ENCODE measurements at regions not wholly inside any gene's neighbourhood (a gene's known extent, or its start where the extent isn't known, plus 50 kb on each side); places are given as distances from the start of the nearest gene placed in this dataset.

DNA sequence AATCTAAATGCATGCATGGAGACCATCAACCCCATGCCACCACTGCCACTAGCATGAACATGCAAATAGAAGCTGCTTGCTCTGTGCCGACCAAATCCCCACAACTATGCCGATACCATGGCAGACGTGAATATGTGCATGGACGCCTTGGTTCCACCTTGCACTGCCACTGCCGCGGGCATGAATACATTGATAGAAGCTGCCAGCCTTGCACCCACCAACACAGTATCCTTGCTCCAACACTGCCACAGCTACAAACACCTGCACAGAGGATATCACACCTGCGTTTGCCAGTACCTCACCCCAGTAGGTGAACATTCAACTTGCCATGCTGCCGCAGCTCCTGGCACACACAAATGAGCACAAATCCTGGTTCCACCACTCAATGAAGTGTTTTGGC is 527.4 kb upstream of the REG3G start:
- FAIRE-seq, result no peak

DNA sequence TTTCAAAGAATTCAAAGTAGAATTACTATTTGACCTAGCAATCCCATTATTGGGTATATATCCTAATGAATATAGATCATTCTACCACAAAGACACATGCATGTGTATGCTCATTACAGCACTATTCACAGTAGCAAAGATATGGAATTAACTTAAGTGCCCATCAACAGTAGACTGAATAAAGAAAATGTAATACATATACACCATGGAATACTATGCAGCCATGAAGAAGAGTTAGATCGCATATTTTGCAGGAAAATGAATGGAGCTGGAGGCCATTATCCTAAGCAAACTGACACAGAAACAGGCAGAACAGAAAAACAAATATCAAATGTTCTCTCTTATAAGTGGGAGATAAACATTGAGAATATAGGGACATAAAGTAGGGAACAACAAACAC is 519.2 kb upstream of the REG3G start:
- no peak for FAIRE-seq

DNA sequence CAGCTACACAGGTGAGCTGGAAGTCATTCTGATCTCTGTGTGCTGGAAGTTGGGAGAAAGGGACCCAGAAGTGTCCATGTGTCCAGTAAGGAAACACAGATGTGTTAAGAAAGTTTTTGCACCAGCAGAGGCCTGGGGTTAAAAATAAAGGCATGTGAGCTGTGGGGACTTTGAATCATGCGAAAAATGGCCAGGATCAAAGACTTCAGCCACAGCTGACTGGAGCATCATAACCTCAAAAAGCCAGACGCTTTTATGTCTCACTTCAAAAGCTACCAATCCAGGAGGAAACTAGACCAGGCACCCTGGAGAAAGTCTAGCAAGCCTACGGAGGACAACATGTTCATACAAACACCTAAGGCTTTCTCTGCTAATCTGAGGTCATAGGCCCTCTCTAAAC is 503.6 kb upstream of the REG3G start:
- FAIRE-seq, result no peak

DNA sequence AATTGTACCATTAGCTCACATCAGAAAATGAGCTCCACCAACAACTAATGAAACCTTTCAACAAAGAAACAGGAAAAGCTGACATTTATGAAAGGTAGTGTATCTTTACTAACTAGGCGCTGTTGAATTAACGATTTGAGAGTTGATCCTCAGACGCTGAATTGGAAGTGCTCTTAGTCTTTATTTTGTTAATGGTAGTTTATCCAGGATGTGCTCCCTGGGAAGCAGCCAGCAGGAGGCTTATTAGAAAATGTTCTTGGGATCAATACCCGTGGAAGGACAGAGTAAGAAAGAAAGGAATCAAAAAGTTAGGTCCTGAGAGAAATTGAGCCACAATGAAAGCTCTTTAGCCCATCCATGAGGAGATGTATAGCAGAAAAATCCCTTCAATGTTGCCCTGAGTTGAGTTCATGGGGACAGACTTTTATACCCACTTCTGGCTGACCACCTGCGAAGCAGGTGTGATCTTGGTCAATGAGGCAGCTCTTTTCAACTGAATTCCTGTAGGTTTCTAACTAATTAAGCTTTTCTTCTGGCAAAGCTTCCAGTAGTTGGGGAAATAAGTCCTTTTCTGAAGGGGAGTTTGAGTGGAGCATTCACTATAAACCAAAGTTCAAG is 492.6 kb upstream of the REG3G start:
- FAIRE-seq, result no peak

DNA sequence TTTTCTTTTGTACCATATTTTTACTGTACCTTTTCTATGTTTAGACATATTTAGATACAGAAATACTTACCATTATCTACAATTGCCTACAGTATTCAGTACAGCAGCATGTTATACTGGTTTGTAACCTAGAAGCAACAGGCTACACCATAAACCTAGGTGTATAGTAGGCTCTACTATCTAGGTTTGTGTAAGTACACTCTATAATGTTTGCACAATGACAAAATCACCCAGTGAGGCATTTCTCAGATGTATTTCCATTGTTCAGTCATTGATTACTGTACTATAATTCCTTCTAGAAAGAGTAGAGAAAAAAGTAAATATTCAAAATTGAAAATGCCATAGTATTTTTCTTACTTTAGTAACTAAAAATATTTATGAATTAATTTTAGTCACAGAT is 490.1 kb upstream of the REG3G start:
- FAIRE-seq, result no peak

DNA sequence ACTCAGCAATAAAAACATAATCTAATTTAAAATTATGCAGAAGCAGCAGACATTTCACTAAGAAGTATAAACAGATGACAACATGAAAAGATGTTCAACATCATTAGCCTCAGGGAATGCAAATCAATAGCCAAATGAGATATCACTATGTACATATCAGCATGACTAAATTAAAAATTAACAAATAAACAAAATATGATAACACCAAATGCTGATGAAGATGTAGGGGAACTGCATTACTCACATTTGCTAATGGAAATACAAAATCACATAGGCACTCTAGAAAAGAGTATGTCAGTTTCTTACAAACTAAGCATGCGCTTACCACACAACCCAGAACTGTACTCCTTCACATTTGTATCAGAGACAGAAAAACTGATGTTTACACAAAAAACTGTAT is 487.2 kb upstream of the REG3G start:
- no peak for FAIRE-seq

DNA sequence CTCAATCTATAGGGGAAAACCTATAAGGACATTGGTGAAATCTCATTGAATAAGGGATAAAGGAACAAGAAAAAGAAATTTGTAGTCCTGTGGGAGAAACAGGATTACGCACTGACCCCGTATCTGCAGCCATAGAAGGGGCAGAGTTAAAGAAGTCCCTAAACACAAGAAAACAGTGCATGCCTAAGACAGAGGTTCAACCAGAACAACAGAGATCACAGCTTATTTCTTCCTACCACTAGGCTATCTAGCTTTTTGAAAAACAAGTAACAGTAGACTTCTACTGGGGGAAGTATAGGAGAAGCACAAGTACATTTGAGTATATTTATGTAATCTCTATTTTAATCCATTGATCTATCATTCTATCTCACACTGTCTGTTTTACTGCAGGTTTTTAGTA is 485.2 kb upstream of the REG3G start:
- FAIRE-seq, result no peak

DNA sequence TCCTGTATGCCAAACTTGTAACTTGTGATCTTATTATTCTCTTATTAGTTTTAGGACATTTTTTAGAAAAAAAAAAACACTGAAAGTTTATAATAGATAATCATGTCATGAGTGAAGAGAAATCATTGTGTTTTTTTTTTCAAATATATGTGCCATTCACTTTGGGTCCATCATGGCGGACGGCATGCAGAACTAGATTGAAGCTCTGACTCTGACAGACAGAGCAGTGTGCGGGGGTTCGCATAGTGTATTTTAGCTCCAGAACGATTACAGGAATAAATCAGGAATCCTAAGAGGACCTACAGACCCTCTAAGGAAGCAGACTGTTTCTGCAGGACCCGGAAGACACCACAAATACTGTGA is 484.4 kb upstream of the REG3G start:
- FAIRE-seq, result no peak

DNA sequence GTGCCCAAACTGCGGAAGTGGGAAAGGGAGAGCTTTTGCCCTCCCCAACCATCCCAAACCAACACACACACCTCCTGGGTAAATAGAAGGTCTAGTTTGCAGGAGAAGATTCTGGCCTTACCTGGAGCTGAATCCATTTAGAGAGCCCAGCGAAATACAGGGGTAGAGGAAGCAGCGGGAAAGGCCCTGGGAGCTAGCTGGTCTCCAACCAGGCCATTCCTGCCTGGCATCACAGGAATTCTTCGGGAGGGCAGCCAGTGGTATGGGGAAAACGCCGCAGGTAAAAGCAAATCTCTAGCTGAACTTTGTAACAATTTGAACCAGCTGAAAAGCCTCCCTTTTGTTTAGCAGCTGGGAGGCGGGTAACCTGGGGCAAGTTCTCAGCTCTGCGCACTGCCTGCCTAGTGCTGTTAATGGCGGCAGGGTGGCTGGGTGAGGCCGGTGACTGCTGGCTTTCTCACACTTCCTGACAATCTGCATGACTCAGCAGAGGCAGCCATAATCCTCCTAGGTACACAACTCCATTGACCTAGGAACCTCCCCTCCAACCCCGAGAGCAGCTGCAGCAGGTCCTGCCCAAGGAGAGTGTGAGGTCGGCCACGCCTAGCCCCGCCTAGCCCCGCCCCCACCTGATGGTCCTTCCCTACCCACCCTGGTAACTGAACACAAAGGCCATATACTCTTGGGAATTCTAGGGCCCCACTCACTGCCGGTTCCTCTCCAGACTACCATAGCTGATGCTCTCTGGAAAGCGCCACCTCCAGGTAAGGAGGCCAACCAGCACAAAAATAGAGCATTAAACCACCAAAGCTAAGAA is 483.8 kb upstream of the REG3G start:
- FAIRE-seq, result no peak

DNA sequence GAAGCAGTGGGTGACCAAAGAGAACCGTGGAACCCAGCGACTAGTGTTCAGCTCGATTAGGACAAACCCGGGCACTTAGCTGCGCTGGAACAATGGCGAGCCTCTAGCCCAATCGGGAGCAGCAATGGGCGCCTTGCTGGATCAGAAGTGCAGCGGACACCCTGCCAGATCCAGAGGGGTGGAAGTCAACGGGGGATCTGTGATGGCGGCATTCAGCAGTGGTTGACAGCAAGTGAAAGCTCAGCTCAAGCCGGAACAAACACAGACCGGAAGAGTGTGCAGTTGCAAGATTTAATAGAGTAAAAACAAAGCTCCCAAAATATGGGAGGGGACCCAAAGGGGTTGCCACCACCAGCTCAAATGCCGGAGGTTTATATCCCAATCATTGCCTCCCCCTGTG is 478.7 kb upstream of the REG3G start:
- no peak for FAIRE-seq

DNA sequence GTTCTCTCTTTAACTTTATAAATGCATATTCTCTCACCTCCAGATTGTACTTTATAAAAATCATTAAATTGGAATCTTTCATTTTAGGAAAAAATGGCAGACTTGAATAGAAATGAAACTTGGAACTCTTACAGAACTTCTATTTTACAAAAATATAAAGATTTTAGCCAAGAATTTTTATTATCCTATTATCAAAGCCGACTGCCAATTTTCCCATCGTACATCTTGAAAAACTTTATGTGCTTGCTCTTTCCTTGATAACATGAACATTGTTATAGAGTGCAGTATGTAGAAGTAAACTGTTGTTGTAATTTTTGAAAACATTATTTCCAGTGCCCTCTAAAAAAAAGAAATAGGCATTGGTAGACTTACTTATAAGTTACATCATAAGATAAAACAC is 475.7 kb upstream of the REG3G start:
- no peak for FAIRE-seq

DNA sequence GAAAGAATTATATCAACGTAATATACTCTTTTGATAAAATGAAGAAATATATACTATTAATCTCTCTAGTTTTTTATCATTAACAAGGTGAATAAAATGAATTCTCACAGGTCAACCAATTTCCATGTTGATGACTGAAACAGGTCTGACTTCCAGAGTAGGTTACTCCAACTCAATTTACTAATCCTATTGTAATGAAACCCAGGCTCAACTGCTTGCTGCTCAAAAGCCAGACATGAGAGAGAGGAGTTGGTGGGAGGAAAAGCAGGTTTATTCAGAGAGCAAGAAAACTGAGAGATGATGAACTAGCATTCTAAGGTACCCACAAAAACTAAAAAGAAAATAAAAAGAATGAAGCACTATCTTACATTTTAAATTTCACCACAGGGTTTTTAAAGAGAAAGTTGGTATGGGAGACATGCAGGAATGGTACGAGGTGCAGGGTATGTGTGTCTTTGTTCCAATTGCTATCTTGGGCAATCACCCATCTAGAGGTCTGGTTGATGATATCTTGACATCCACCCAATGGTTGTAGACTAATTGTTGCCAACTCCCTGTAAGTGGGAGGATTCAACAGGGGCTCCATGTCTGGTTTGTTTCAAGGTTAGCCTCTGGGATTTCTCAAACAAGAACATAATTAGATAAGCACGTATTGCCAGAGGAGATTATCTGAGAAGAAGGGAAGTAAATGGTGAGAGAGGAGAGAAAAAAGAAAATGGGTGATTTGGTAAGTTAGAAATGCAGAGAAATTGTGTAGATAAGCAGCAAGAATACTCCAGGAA is 471.4 kb upstream of the REG3G start:
- FAIRE-seq, result no peak

DNA sequence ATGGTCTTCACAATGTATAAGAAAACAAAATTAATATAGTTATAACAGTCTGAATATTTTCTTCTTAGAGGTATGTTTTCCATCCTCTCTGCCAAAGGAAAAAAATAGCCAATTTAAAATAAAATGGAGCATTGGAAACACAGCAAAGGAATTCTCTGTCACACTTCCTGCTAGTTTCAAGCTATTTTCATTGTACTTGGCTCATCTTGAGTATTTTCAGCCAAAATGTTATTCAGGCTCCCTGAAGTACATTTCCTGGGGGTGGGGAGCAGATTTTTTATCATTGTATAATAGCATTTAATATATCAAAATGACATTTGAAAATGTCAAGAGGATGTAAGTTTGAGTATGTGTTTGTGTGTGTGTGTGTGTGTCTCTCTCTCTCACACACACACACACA is 463.6 kb upstream of the REG3G start:
- no peak for FAIRE-seq

DNA sequence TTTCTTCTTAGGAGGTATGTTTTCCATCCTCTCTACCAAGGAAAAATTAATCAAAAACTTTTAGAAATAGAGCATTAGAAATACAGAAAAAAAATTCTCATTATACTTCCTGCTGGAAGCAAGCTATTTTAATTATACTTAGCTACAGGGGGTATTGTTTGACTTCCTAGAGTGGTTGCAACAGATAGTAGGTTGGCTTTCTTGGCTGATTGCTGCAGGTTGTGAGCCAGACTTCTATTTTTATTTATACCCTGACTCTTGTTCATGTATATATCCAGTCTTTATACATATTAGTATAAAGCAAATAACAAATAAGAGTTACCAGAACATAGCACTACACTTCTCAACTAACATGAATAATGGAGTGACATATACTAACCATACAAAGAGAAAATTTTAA is 460.8 kb upstream of the REG3G start:
- no peak for FAIRE-seq

DNA sequence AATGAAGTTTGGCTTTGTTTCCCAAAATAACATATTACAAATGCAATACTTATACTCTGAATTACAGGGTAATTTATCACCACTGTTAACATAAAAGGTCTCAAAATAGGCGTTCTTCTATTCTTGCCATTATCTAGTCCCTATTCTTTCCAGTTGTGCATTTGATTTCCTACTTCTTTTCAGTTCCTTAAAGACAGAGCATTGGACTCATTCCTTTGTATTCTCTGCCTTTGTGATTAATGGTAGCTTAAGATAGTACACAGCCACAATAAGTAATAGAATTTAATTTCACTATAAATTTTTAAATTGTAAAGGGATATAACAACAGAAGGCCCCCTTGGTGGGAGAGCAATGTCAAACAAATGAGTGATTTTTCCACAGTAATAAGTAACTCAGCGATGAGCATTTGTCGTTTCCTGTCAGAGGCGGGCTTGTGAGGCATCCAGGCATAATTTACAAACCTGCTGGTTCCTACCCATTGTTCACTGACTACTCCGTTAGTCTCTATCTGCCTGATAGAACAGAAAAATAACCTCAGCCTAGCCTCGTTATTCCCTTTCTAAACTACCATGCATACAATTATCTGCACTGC is 456.6 kb upstream of the REG3G start:
- FAIRE-seq, result no peak

DNA sequence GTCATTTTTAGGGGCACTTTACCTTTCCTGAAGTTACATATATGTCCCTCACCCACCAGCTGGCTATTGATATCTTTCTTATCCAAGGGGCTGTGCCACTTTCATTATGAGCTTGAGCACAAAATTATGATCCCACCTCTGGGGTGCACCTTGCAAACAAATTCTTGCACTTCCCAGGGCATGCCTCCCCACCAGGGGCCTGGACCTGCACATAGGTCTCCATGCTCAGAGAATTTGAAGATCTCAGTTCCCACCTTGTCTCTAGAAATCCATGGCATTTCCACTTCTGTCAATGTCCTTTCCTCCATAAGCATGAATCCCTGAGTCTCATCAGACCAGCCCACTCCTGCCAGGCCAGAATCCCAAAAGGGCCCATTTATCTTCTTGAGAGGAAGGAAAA is 449.1 kb upstream of the REG3G start:
- no peak for FAIRE-seq

DNA sequence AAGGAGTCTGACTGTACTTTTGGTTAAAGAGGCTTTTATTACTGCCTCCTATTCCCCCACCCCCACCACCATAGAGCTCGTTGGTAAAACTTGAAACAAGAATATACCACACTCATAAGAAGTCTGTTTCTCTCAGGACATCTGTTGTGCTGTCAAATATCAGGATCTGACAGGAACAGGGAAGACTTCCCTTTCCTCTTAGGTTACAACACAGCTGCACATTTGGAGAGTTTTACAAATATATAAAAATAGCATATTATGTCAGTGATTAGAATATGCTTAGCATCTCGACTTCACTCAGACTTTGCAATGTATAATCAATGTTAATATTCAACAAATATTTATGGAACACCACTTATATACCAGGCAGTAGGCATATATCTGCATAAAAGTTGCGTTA is 439.6 kb upstream of the REG3G start:
- FAIRE-seq, result no peak

DNA sequence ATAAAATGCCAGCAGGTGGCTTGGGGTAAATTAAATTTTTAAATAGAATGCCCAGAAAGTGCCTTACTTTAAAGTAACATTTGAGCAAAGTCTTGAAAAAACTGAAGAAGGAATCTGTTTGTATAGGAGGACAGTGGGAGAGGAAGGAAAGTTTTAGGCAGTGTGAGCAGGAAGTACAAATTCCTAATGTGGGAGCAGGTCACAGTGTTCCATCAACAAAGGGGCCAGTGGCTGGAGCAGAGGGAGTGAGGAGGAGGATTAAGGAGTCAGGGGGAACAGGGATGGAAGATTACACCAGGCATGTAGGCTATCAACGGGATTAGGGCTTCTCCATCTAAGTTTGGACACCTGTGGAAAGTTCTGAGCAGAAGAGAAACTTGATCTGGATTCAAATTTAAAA is 439.2 kb upstream of the REG3G start:
- no peak for FAIRE-seq

DNA sequence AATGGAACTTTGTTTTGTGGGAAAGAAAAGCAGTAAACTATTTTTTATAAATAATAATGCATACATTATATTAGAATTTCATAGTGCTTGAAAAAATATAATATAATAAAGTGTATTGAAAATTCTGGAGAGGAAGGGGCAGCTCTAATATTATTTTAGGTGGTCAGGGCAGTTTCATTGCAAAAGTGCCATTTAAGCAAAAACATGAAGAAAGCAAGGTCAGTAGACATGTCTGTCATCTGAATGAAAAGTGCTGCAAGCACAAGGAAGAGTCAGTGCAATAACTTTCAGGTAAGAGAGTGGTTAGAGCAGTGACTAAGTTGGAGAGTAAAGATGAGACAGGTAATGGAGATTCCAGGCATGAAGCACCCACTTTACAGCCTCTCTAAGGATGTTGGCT is 435.6 kb upstream of the REG3G start:
- no peak for FAIRE-seq

DNA sequence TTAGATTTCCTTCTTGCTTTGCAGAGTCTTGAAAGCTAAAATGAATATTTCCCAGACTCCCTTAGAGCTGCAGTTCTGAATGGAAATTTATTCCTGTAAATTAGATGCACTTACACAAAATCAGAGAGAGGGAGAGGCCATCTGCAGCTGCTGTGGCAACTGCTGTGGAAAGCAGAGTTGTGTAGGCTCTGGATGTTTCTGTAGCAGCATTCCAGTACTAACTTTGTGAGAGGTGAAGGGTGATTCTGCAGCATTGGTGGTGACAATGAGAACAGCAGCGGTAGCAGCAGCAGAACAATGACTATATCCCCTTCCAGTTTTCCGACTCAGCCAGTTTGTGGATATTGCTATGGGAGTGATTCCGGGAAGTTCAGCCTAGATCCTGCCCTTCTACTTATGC is 433.0 kb upstream of the REG3G start:
- FAIRE-seq, result no peak

DNA sequence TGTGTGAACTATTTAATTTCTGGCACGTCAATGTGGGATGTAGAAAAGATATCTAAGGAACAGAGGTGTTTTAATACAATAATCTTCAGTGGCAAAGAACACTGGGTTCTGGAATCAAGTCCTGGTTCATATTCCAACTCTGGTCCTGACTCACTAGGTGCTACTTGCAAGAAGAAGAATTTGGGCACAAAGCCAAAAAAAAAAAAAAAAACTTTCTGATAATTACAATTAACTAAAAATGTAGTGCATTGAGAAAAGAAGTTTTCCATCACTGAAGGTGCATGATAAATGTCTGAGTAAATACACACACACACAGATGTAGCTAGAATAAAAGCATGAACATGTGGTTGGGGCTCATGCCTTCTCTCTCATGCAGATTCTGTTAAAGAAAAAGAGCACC is 424.4 kb upstream of the REG3G start:
- no peak for FAIRE-seq

DNA sequence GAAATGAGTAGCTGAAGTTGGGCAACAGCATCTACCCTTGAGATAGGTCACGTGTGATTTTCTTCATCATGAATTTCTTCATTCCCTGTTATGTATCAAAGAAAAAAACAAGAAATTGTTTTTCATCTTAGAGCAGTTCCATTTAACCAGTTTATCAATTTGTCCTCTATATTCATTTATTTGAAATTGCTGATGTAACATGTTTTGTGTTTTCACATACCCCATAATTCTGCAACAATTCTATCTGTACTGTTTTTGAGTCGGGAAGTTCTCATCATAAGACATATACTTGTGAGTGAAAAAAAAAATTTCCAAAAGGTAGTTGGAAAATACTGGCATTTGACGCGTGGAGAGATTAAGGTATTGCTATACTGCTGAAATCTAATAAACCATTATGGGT is 422.6 kb upstream of the REG3G start:
- FAIRE-seq, result no peak

DNA sequence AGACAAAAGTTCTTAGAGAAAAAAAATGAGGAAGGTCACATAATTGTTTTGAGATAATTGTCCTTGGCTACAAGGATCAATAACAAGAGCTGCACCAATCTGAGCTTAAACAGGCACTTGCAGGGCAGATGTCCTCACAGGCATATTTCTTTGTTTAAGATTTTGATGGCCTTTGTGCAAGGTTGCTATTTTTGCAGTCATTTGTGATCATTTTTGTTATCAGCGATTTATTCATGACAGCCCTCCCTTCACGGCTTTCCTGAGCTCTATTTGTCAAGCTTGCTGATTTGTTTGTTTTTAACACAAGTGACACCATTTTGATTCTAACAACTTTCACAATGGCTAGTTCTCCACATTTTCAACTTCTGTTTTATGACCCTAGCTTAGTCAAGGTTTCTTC is 418.6 kb upstream of the REG3G start:
- FAIRE-seq, result no peak

DNA sequence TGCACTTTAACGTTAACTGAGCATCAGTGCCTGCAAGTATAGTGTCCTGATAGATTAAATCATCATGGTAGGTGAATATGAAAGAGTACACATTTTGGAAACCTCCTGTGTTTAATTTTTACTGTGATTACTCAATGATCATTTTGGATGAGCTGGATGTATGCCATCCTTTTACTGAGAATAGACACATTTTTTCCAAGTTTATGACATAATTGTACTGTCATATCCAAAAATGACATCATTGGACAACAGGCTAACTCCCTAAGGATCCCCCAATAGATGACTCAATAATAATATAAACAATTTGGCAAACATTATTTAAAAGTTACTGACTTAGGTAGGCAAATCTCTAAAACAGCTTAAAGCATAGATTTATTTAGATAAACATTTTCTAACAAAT is 410.8 kb upstream of the REG3G start:
- FAIRE-seq, result no peak

All from colon (tissue), 2 donors.